ENCODE measurements at regions not wholly inside any gene's neighbourhood (a gene's known extent, or its start where the extent isn't known, plus 50 kb on each side); places are given as distances from the start of the nearest gene placed in this dataset.
A peak's percentile ranks its signal among the peaks of the same experiment; 100 is the strongest.
"Not testable (repeated sequence)": the region's sequence is repeated elsewhere in the genome, so short reads cannot be mapped to it uniquely, and the experiment has no call there.

GRCh38 chr1:187960125-187960638 lies 1131.4 kb downstream of the PLA2G4A start:
- no peak overlapping the region for H3K27ac ChIP-seq
- no peak for DNase-seq (ENCODE audit: low read depth, low spot score)

- H3K27ac ChIP-seq: no peak overlapping the region
- no peak for DNase-seq (ENCODE audit: low read depth, low spot score)
Observed at GRCh38 chr1:187961895-187962294, 1133.1 kb downstream of the PLA2G4A start.

GRCh38 chr1:187971851-187972250 lies 1143.1 kb downstream of the PLA2G4A start:
- no peak overlapping the region for H3K27ac ChIP-seq
- DNase-seq (ENCODE audit: low read depth, low spot score): no peak

- DNase-seq (ENCODE audit: low read depth, low spot score): no peak
- no peak overlapping the region for H3K27ac ChIP-seq
Observed at GRCh38 chr1:187977298-187977697, 1148.5 kb downstream of the PLA2G4A start.

- DNase-seq (ENCODE audit: low read depth, low spot score): no peak
- H3K27ac ChIP-seq: no peak overlapping the region
Observed at GRCh38 chr1:187985145-187985896, 1156.6 kb downstream of the PLA2G4A start.

GRCh38 chr1:187985897-187986654 lies 1157.3 kb downstream of the PLA2G4A start:
- no peak overlapping the region for H3K27ac ChIP-seq
- DNase-seq (ENCODE audit: low read depth, low spot score): no peak

GRCh38 chr1:187987236-187987776 lies 1158.6 kb downstream of the PLA2G4A start:
- no peak for DNase-seq (ENCODE audit: low read depth, low spot score)

GRCh38 chr1:187991944-187992343 lies 1163.2 kb downstream of the PLA2G4A start:
- no peak for DNase-seq (ENCODE audit: low read depth, low spot score)

More at GRCh38 chr1:187987236-187987776, 1158.6 kb downstream of the PLA2G4A start:
- no peak overlapping the region for H3K27ac ChIP-seq

GRCh38 chr1:187996780-187997179 lies 1168.0 kb downstream of the PLA2G4A start:
- DNase-seq (ENCODE audit: low read depth, low spot score): no peak
- H3K27ac ChIP-seq: no peak overlapping the region

More at GRCh38 chr1:187991944-187992343, 1163.2 kb downstream of the PLA2G4A start:
- H3K27ac ChIP-seq: no peak overlapping the region

- no peak for DNase-seq (ENCODE audit: low read depth, low spot score)
- H3K27ac ChIP-seq: no peak overlapping the region
Observed at GRCh38 chr1:187999973-188000372, 1171.2 kb downstream of the PLA2G4A start.

GRCh38 chr1:188003687-188004086 lies 1174.9 kb downstream of the PLA2G4A start:
- not testable (repeated sequence) for H3K27ac ChIP-seq; DNase-seq (ENCODE audit: low read depth, low spot score)

GRCh38 chr1:188004849-188005248 lies 1176.1 kb downstream of the PLA2G4A start:
- DNase-seq (ENCODE audit: low read depth, low spot score): no peak
- H3K27ac ChIP-seq: no peak overlapping the region

GRCh38 chr1:188006354-188006753 lies 1177.6 kb downstream of the PLA2G4A start:
- H3K27ac ChIP-seq: no peak overlapping the region
- DNase-seq (ENCODE audit: low read depth, low spot score): no peak

- not testable (repeated sequence) for H3K27ac ChIP-seq; DNase-seq (ENCODE audit: low read depth, low spot score)
Observed at GRCh38 chr1:188013222-188013849, 1184.6 kb downstream of the PLA2G4A start.

GRCh38 chr1:188017921-188018320 lies 1189.2 kb downstream of the PLA2G4A start:
- DNase-seq (ENCODE audit: low read depth, low spot score): no peak
- no peak overlapping the region for H3K27ac ChIP-seq

- no peak for DNase-seq (ENCODE audit: low read depth, low spot score)
- H3K27ac ChIP-seq: no peak overlapping the region
Observed at GRCh38 chr1:188022661-188023060, 1193.9 kb downstream of the PLA2G4A start.

- no peak overlapping the region for H3K27ac ChIP-seq
- no peak for DNase-seq (ENCODE audit: low read depth, low spot score)
Observed at GRCh38 chr1:188023206-188023605, 1194.5 kb downstream of the PLA2G4A start.

- peak overlapping the region; percentile 21 for H3K27ac ChIP-seq
- peak; percentile 82 for DNase-seq (ENCODE audit: low read depth, low spot score)
Observed at GRCh38 chr1:188027613-188028012, 1198.9 kb downstream of the PLA2G4A start.

GRCh38 chr1:188037572-188037971 lies 1208.8 kb downstream of the PLA2G4A start:
- not testable (repeated sequence) for H3K27ac ChIP-seq; DNase-seq (ENCODE audit: low read depth, low spot score)

- H3K27ac ChIP-seq: no peak overlapping the region
- no peak for DNase-seq (ENCODE audit: low read depth, low spot score)
Observed at GRCh38 chr1:188043536-188044245, 1214.9 kb downstream of the PLA2G4A start.
